ENCODE measurements at regions not wholly inside any gene's neighbourhood (a gene's known extent, or its start where the extent isn't known, plus 50 kb on each side); places are given as distances from the start of the nearest gene placed in this dataset.

- Mint-ChIP-seq H3K27ac (no peak overlapping the region), H3K4me1 (ENCODE audit: low read depth) (no peaks in the 10 kb centered on the region), H3K27me3 (ENCODE audit: low read depth) (no peaks in the 10 kb centered on the region), H3K36me3 (ENCODE audit: insufficient read depth in 2 of 2) (no peaks in the 10 kb centered on the region), H3K4me3 (no peak overlapping the region), H3K9me3 (peaks cover 0 to 2% of the 10 kb centered on the region in 2 donors)
- DNase-seq (no peak), ATAC-seq (replicated peaks in 1 of 2) (no peak)
Observed at GRCh38 chr4:52243367-52243766, 192.3 kb downstream of the SPATA18 start.

GRCh38 chr4:52244103-52244775 lies 193.1 kb downstream of the SPATA18 start:
- Mint-ChIP-seq H3K9me3 (peaks cover 0 to 2% of the 10 kb centered on the region in 2 donors), H3K27me3 (ENCODE audit: low read depth) (no peaks in the 10 kb centered on the region), H3K36me3 (ENCODE audit: insufficient read depth in 2 of 2) (no peaks in the 10 kb centered on the region), H3K4me3 (no peak overlapping the region), H3K4me1 (ENCODE audit: low read depth) (no peaks in the 10 kb centered on the region), H3K27ac (no peak overlapping the region)
- no peak for DNase-seq
- ATAC-seq (replicated peaks in 1 of 2): no peak

- ATAC-seq (replicated peaks in 1 of 2) (no peak), DNase-seq (no peak)
- Mint-ChIP-seq H3K27me3 (ENCODE audit: low read depth) (no peaks in the 10 kb centered on the region), H3K9me3 (peaks cover 0 to 2% of the 10 kb centered on the region in 2 donors), H3K4me3 (no peak overlapping the region), H3K27ac (no peak overlapping the region), H3K36me3 (ENCODE audit: insufficient read depth in 2 of 2) (no peaks in the 10 kb centered on the region), H3K4me1 (ENCODE audit: low read depth) (no peaks in the 10 kb centered on the region)
Observed at GRCh38 chr4:52244848-52245247, 193.7 kb downstream of the SPATA18 start.

GRCh38 chr4:52246827-52247226 lies 195.7 kb downstream of the SPATA18 start:
- ATAC-seq (replicated peaks in 1 of 2) (no peak), DNase-seq (no peak)
- no peaks in the 10 kb centered on the region for H3K27me3 Mint-ChIP-seq (ENCODE audit: low read depth)
- no peaks in the 10 kb centered on the region for H3K36me3 Mint-ChIP-seq (ENCODE audit: insufficient read depth in 2 of 2)
- H3K4me3 Mint-ChIP-seq: no peak overlapping the region
- H3K4me1 Mint-ChIP-seq (ENCODE audit: low read depth): no peaks in the 10 kb centered on the region
- H3K9me3 Mint-ChIP-seq: peaks cover 0 to 2% of the 10 kb centered on the region in 2 donors
- no peak overlapping the region for H3K27ac Mint-ChIP-seq

GRCh38 chr4:52247941-52248340 lies 196.8 kb downstream of the SPATA18 start:
- no peak for DNase-seq
- Mint-ChIP-seq H3K36me3 (ENCODE audit: insufficient read depth in 2 of 2) (no peaks in the 10 kb centered on the region), H3K27me3 (ENCODE audit: low read depth) (no peaks in the 10 kb centered on the region), H3K4me1 (ENCODE audit: low read depth) (no peaks in the 10 kb centered on the region), H3K9me3 (peaks cover 3 to 4% of the 10 kb centered on the region in 2 donors), H3K27ac (no peak overlapping the region), H3K4me3 (no peak overlapping the region)
- ATAC-seq (replicated peaks in 1 of 2): no peak

GRCh38 chr4:52248820-52249219 lies 197.7 kb downstream of the SPATA18 start:
- H3K9me3 Mint-ChIP-seq: peaks cover 3 to 4% of the 10 kb centered on the region in 2 donors
- H3K27me3 Mint-ChIP-seq (ENCODE audit: low read depth): no peaks in the 10 kb centered on the region
- DNase-seq: no peak
- H3K4me3 Mint-ChIP-seq: no peak overlapping the region
- ATAC-seq (replicated peaks in 1 of 2): no peak
- no peaks in the 10 kb centered on the region for H3K4me1 Mint-ChIP-seq (ENCODE audit: low read depth)
- no peaks in the 10 kb centered on the region for H3K36me3 Mint-ChIP-seq (ENCODE audit: insufficient read depth in 2 of 2)
- H3K27ac Mint-ChIP-seq: no peak overlapping the region

GRCh38 chr4:52249581-52249980 lies 198.5 kb downstream of the SPATA18 start:
- no peaks in the 10 kb centered on the region for H3K36me3 Mint-ChIP-seq (ENCODE audit: insufficient read depth in 2 of 2)
- peaks cover 3 to 4% of the 10 kb centered on the region in 2 donors for H3K9me3 Mint-ChIP-seq
- no peak for DNase-seq
- H3K4me1 Mint-ChIP-seq (ENCODE audit: low read depth): no peaks in the 10 kb centered on the region
- no peak overlapping the region for H3K4me3 Mint-ChIP-seq
- H3K27ac Mint-ChIP-seq: no peak overlapping the region
- no peak for ATAC-seq (replicated peaks in 1 of 2)
- no peaks in the 10 kb centered on the region for H3K27me3 Mint-ChIP-seq (ENCODE audit: low read depth)

GRCh38 chr4:52250154-52250553 lies 199.1 kb downstream of the SPATA18 start:
- Mint-ChIP-seq H3K27me3 (ENCODE audit: low read depth) (no peaks in the 10 kb centered on the region), H3K36me3 (ENCODE audit: insufficient read depth in 2 of 2) (no peaks in the 10 kb centered on the region), H3K4me1 (ENCODE audit: low read depth) (no peaks in the 10 kb centered on the region), H3K27ac (no peak overlapping the region), H3K9me3 (peaks cover 3 to 4% of the 10 kb centered on the region in 2 donors), H3K4me3 (no peak overlapping the region)
- no peak for ATAC-seq (replicated peaks in 1 of 2)
- DNase-seq: no peak

GRCh38 chr4:52251864-52252263 lies 200.8 kb downstream of the SPATA18 start:
- Mint-ChIP-seq H3K9me3 (peaks cover 3 to 5% of the 10 kb centered on the region in 2 donors), H3K27ac (no peak overlapping the region)

GRCh38 chr4:52253025-52253424 lies 201.9 kb downstream of the SPATA18 start:
- Mint-ChIP-seq H3K27ac (no peak overlapping the region), H3K9me3 (peaks cover 3 to 5% of the 10 kb centered on the region in 2 donors), H3K4me3 (no peak overlapping the region), H3K4me1 (ENCODE audit: low read depth) (no peaks in the 10 kb centered on the region), H3K27me3 (ENCODE audit: low read depth) (no peaks in the 10 kb centered on the region), H3K36me3 (ENCODE audit: insufficient read depth in 2 of 2) (no peaks in the 10 kb centered on the region)
- no peak for DNase-seq
- no peak for ATAC-seq (replicated peaks in 1 of 2)

More at GRCh38 chr4:52251864-52252263, 200.8 kb downstream of the SPATA18 start:
- Mint-ChIP-seq H3K4me3 (no peak overlapping the region), H3K4me1 (ENCODE audit: low read depth) (no peaks in the 10 kb centered on the region), H3K36me3 (ENCODE audit: insufficient read depth in 2 of 2) (no peaks in the 10 kb centered on the region), H3K27me3 (ENCODE audit: low read depth) (no peaks in the 10 kb centered on the region)
- DNase-seq (no peak), ATAC-seq (replicated peaks in 1 of 2) (no peak)

- Mint-ChIP-seq H3K36me3 (ENCODE audit: insufficient read depth in 2 of 2) (no peaks in the 10 kb centered on the region), H3K27me3 (ENCODE audit: low read depth) (no peaks in the 10 kb centered on the region), H3K4me3 (no peak overlapping the region), H3K27ac (no peak overlapping the region), H3K9me3 (peaks cover 3 to 5% of the 10 kb centered on the region in 2 donors), H3K4me1 (ENCODE audit: low read depth) (no peaks in the 10 kb centered on the region)
- DNase-seq: no peak
- no peak for ATAC-seq (replicated peaks in 1 of 2)
Observed at GRCh38 chr4:52256522-52256921, 205.4 kb downstream of the SPATA18 start.

GRCh38 chr4:52259978-52260377 lies 208.9 kb downstream of the SPATA18 start:
- DNase-seq (no peak), ATAC-seq (replicated peaks in 1 of 2) (no peak)
- no peaks in the 10 kb centered on the region for H3K4me1 Mint-ChIP-seq (ENCODE audit: low read depth)

GRCh38 chr4:52260514-52261210 lies 209.6 kb downstream of the SPATA18 start:
- no peaks in the 10 kb centered on the region for H3K36me3 Mint-ChIP-seq (ENCODE audit: insufficient read depth in 2 of 2)
- DNase-seq: no peak
- no peaks in the 10 kb centered on the region for H3K27me3 Mint-ChIP-seq (ENCODE audit: low read depth)
- no peaks in the 10 kb centered on the region for H3K4me1 Mint-ChIP-seq (ENCODE audit: low read depth)
- no peak for ATAC-seq (replicated peaks in 1 of 2)
- peaks cover 2 to 3% of the 10 kb centered on the region in 2 donors for H3K9me3 Mint-ChIP-seq
- no peak overlapping the region for H3K4me3 Mint-ChIP-seq
- no peak overlapping the region for H3K27ac Mint-ChIP-seq

More at GRCh38 chr4:52259978-52260377, 208.9 kb downstream of the SPATA18 start:
- Mint-ChIP-seq H3K36me3 (ENCODE audit: insufficient read depth in 2 of 2) (no peaks in the 10 kb centered on the region), H3K4me3 (no peak overlapping the region), H3K9me3 (peaks cover 2 to 3% of the 10 kb centered on the region in 2 donors), H3K27me3 (ENCODE audit: low read depth) (no peaks in the 10 kb centered on the region), H3K27ac (no peak overlapping the region)

Data from activated T-cell treated with anti-CD3 and anti-CD28 coated beads, Interleukin-2, amount 50 U/mL, for 72 hours (primary cell).